HepG2 (cell line): ENCODE measurements at regions not wholly inside any gene's neighbourhood (a gene's known extent, or its start where the extent isn't known, plus 50 kb on each side); places are given as distances from the start of the nearest gene placed in this dataset.

Experiments used
- ATAC-seq: fragments of 200-7000 bp; cut with Tn5 transposase; 3 replicates; pipeline ENCODE4 v1.9.1; 2020; ENCODE audit warnings: mild to moderate bottlenecking, moderate library complexity
- BruUV-seq: library from RNA; stranded (reverse); fragments of 400-500 nt; replicated peaks from 2 replicates; lab custom pipeline; 2021; lab: Mats Ljungman, UMichigan
- CTCF ChIA-PET: fragments of 300-600 bp; formaldehyde crosslinking; extraction: SDS; loops from one replicate; lab custom pipeline; 2021; ENCODE audit warnings: low total read pairs, inconsistent platforms, low intra/inter-chr PET ratio; lab: Yijun Ruan, JAX
- POLR2A ChIA-PET: fragments of 350-600 bp; sonication (Branson Sonifier 250); formaldehyde crosslinking; loops from one replicate; lab custom pipeline; 2020; ENCODE audit warnings: antibody characterized with exemption, inconsistent platforms; lab: Yijun Ruan, JAX
- DNase-seq: peaks from one replicate; pipeline ENCODE4 v3.0.0-alpha.2; 2015; ENCODE audit warnings: low spot score
- FAIRE-seq: peaks from 3 replicates; lab custom pipeline; 2011; peaks lifted over from hg19 to GRCh38; lab: Jason Lieb, UNC
- H2AFZ ChIP-seq: one replicate; pipeline ENCODE4 v1.6.1; 2011; ENCODE audit warnings: low read length, inconsistent platforms
- H3K27ac ChIP-seq: fragments of 300-600 bp; 3 replicates; pipeline ENCODE4 v1.8.0; 2011; ENCODE audit warnings: mixed run types, mild to moderate bottlenecking, mixed read lengths, low read length, inconsistent platforms; ENCODE audit not compliant: insufficient read depth; ENCODE audit errors: extremely low read length
- H3K27me3 ChIP-seq, 2 experiments: fragments of 200-600 bp in 1 of 2; 2 replicates in 1 of 2; 3 replicates in 1 of 2; pipeline versions ENCODE4 v1.6.0 to v1.8.0; 2011; ENCODE audit warnings: low read length in 2 of 2, mild to moderate bottlenecking in 2 of 2, moderate library complexity in 2 of 2, inconsistent platforms in 1 of 2; ENCODE audit not compliant: insufficient read depth in 2 of 2, control insufficient read depth in 1 of 2
- H3K36me3 ChIP-seq, 2 experiments: fragments of 200-600 bp in 1 of 2; replicated peaks in 1 of 2; 2 replicates in 1 of 2; 3 replicates in 1 of 2; pipeline versions ENCODE4 v1.5.1 to v1.8.0; 2011; ENCODE audit warnings: low read length in 2 of 2, inconsistent platforms in 1 of 2; ENCODE audit not compliant: insufficient read depth in 2 of 2, control insufficient read depth in 1 of 2
- H3K4me1 ChIP-seq: 2 replicates; pipeline ENCODE4 v1.5.1; 2012; ENCODE audit warnings: low read length, inconsistent platforms; ENCODE audit not compliant: insufficient read depth
- H3K4me2 ChIP-seq: 2 replicates; pipeline ENCODE4 v1.6.0; 2011; ENCODE audit warnings: low read depth, low read length, inconsistent platforms
- H3K4me3 ChIP-seq, 3 experiments: fragments of 200-600 bp in 1 of 3; sonication (generic), shearing (Covaris generic) in 1 of 3; replicated peaks in 1 of 3; 2 replicates each; pipeline ENCODE4 v1.5.1; 2011 to 2016; ENCODE audit warnings: low read length in 3 of 3, inconsistent platforms in 2 of 3, low read depth in 2 of 3, mild to moderate bottlenecking in 2 of 3, control low read depth in 1 of 3, mixed read lengths in 1 of 3; ENCODE audit not compliant: insufficient read depth in 1 of 3
- H3K79me2 ChIP-seq: one replicate; pipeline ENCODE4 v1.6.1; 2011; ENCODE audit warnings: low read length, inconsistent platforms; ENCODE audit not compliant: insufficient read depth
- H3K9ac ChIP-seq: 2 replicates; pipeline ENCODE4 v1.6.0; 2011; ENCODE audit warnings: mild to moderate bottlenecking, low read depth, low read length, inconsistent platforms; ENCODE audit not compliant: insufficient read depth
- H3K9me3 ChIP-seq: 2 replicates; pipeline ENCODE4 v1.5.1; 2012; ENCODE audit warnings: mild to moderate bottlenecking, low read length
- H4K20me1 ChIP-seq: 2 replicates; pipeline ENCODE4 v1.6.0; 2011; ENCODE audit warnings: inconsistent platforms, mild to moderate bottlenecking, low read length, moderate library complexity; ENCODE audit not compliant: insufficient read depth
- ATF5 ChIP-seq: sonication (generic); formaldehyde crosslinking; IDR thresholded peaks from 2 replicates; pipeline ENCODE4 v1.4.0; 2020; ENCODE audit warnings: mild to moderate bottlenecking, low read depth, missing genetic modification reagents
- HBP1 ChIP-seq: IDR thresholded peaks from 2 replicates; pipeline ENCODE4 v1.6.1; 2016; ENCODE audit warnings: low read depth, control low read depth
- HCFC1 ChIP-seq: fragments of 150-350 bp; IDR thresholded peaks from 2 replicates; pipeline ENCODE4 v1.6.1; 2014; ENCODE audit warnings: low read depth, low read length
- HMGXB3 ChIP-seq: sonication (generic); formaldehyde crosslinking; IDR thresholded peaks from 2 replicates; pipeline ENCODE4 v1.4.0; 2020; ENCODE audit warnings: missing genetic modification reagents, borderline replicate concordance
- MXI1 ChIP-seq: IDR thresholded peaks from 3 replicates; pipeline ENCODE4 v1.6.1; 2012; ENCODE audit warnings: low read depth, low read length, inconsistent platforms, borderline replicate concordance
- RFXAP ChIP-seq: sonication (generic); formaldehyde crosslinking; IDR thresholded peaks from 2 replicates; pipeline ENCODE4 v1.4.0; 2020; ENCODE audit warnings: missing genetic modification reagents, borderline replicate concordance
- SMARCE1 ChIP-seq: fragments of 450-650 bp; IDR thresholded peaks from 2 replicates; pipeline ENCODE4 v1.6.1; 2017; ENCODE audit warnings: borderline replicate concordance
- SMC3 ChIP-seq: IDR thresholded peaks from 2 replicates; pipeline ENCODE4 v1.6.1; 2011; ENCODE audit warnings: low read length, improper control_type of control experiment
- SOX6 ChIP-seq, 2 experiments: fragments of 450-650 bp in 1 of 2; sonication (generic) in 1 of 2; formaldehyde crosslinking in 1 of 2; IDR thresholded peaks; 2 replicates each; pipeline versions ENCODE4 v1.4.0 to v1.6.1; 2017 to 2020; ENCODE audit warnings: antibody characterized with exemption in 1 of 2, mild to moderate bottlenecking in 1 of 2, missing genetic modification reagents in 1 of 2
- ZNF362 ChIP-seq: sonication (generic); formaldehyde crosslinking; IDR thresholded peaks from 2 replicates; pipeline ENCODE4 v1.4.0; 2020; ENCODE audit warnings: missing genetic modification reagents, mild to moderate bottlenecking, borderline replicate concordance
- ZNF503 ChIP-seq: sonication (generic); formaldehyde crosslinking; IDR thresholded peaks from 2 replicates; pipeline ENCODE4 v1.4.0; 2020; ENCODE audit warnings: missing genetic modification reagents
- ZNF781 ChIP-seq: sonication (generic); formaldehyde crosslinking; IDR thresholded peaks from 2 replicates; pipeline ENCODE4 v1.5.1; 2020; ENCODE audit warnings: borderline replicate concordance, mild to moderate bottlenecking, missing genetic modification reagents; ENCODE audit errors: not compliant biosample characterization
- ZSCAN29 ChIP-seq: sonication (generic); formaldehyde crosslinking; conservative IDR thresholded peaks from 2 replicates; pipeline ENCODE4 v1.4.0; 2020; ENCODE audit warnings: mild to moderate bottlenecking, missing genetic modification reagents
- ZSCAN30 ChIP-seq: sonication (generic); formaldehyde crosslinking; IDR thresholded peaks from 2 replicates; pipeline ENCODE4 v1.5.0; 2020; ENCODE audit warnings: mild to moderate bottlenecking, missing genetic modification reagents
- WGBS: methylation state at CpG from one replicate; pipeline ENCODE4 v1.1.6; 2017; ENCODE audit warnings: low lambda C conversion rate; 5-methylcytosine and 5-hydroxymethylcytosine counted together
- in situ Hi-C: cut with HindIII; loops from 2 replicates; pipeline ENCODE4 v1.10.0; 2017; ENCODE audit warnings: low pct_unique_long_range_greater_than_20kb; ENCODE audit not compliant: extremely low pct_ligation_motif_present
- intact Hi-C: fragments of 100-400 bp; cut with micrococcal nuclease; formaldehyde crosslinking; loops from one replicate; pipeline ENCODE4 v1.10.0; 2022; ENCODE audit not compliant: unreplicated experiment

- DNase-seq (no peak), ATAC-seq (no peak), FAIRE-seq (no peak)
- in situ Hi-C loops, result no loop called here
- intact Hi-C loops, result no loop called here
- H3K27me3 ChIP-seq, result no peaks in the 10 kb centered on the region
- no peaks in the 10 kb centered on the region for H3K36me3 ChIP-seq
- no peak overlapping the region for H2AFZ ChIP-seq
- H3K27ac ChIP-seq, result no peak overlapping the region
- no peaks in the 10 kb centered on the region for H4K20me1 ChIP-seq
- H3K79me2 ChIP-seq, result no peaks in the 10 kb centered on the region
- ChIA-PET POLR2A (no interaction called here), CTCF (no interaction called here)
- H3K9ac ChIP-seq, result no peak overlapping the region
- no peak overlapping the region for H3K4me3 ChIP-seq
- BruUV-seq, result no TSS peak
- no peaks in the 10 kb centered on the region for H3K9me3 ChIP-seq
- no peak overlapping the region for H3K4me2 ChIP-seq
- WGBS, result 3% methylated on average over 2 of the region's 2 CpGs
- H3K4me1 ChIP-seq, result no peaks in the 10 kb centered on the region
- no peak for TF ChIP-seq SOX6 (IDR thresholded peaks at IDR 0.05)
- no peak for TF ChIP-seq SOX6 (CRISPR knock-in tag; IDR thresholded peaks at IDR 0.05)
- no peak for TF ChIP-seq MXI1
- no peak for TF ChIP-seq HBP1 (CRISPR knock-in tag)
- TF ChIP-seq ZNF503 (CRISPR knock-in tag), result no peak
- TF ChIP-seq HMGXB3 (CRISPR knock-in tag), result no peak
- no peak for TF ChIP-seq RFXAP
- TF ChIP-seq HCFC1, result no peak
- no peak for TF ChIP-seq ZSCAN29 (CRISPR knock-in tag)
- no peak for TF ChIP-seq ZNF781 (CRISPR knock-in tag)
- TF ChIP-seq ZNF362 (CRISPR knock-in tag), result no peak
- TF ChIP-seq SMARCE1, result no peak
- no peak for TF ChIP-seq SMC3
- no peak for TF ChIP-seq ATF5
- no peak for TF ChIP-seq ZSCAN30 (CRISPR knock-in tag)
Measured at GRCh38 chr1:221810406-221810805, 68.5 kb upstream of the DUSP10 start.
